ENCODE measurements at regions not wholly inside any gene's neighbourhood (a gene's known extent, or its start where the extent isn't known, plus 50 kb on each side); places are given as distances from the start of the nearest gene placed in this dataset.
A peak's percentile ranks its signal among the peaks of the same experiment; 100 is the strongest.

- H3K27me3 ChIP-seq (ENCODE audit: control insufficient read depth, insufficient read depth, low read length): no peaks in the 10 kb centered on the region
- H3K9me3 ChIP-seq (ENCODE audit: control insufficient read depth in 2 of 3, insufficient read depth in 1 of 3, low read length in 3 of 3): no peaks in the 10 kb centered on the region
- no peak overlapping the region for H3K9ac ChIP-seq (ENCODE audit: low read length in 3 of 3)
- no peak overlapping the region for H3K4me3 ChIP-seq (ENCODE audit: low read length in 3 of 3)
- no peak overlapping the region for H3K27ac ChIP-seq (ENCODE audit: low read depth in 2 of 2, low read length in 2 of 2)
- TF ChIP-seq CTCF (IDR thresholded peaks at IDR 0.05; ENCODE audit: borderline replicate concordance, extremely low read depth, insufficient read depth): no peak
- H3K4me1 ChIP-seq (ENCODE audit: control insufficient read depth in 2 of 3, insufficient read depth in 2 of 3, low read depth in 1 of 3, low read length in 3 of 3): no peaks in the 10 kb centered on the region
- intact Hi-C loops (cut with DNase I): no loop called here
- FAIRE-seq: no peak
- no peaks in the 10 kb centered on the region for H3K36me3 ChIP-seq (ENCODE audit: control insufficient read depth in 2 of 3, insufficient read depth in 3 of 3, low read length in 3 of 3)
- DNase-seq: no peak
Measured at GRCh38 chr2:192876698-192877097, 682.0 kb upstream of the TMEFF2 start.

- Histone ChIP-seq H3K27ac (ENCODE audit: low read depth in 2 of 2, low read length in 2 of 2) (no peak overlapping the region), H3K36me3 (ENCODE audit: control insufficient read depth in 2 of 3, insufficient read depth in 3 of 3, low read length in 3 of 3) (no peaks in the 10 kb centered on the region), H3K4me3 (ENCODE audit: low read length in 3 of 3) (no peak overlapping the region), H3K9ac (ENCODE audit: low read length in 3 of 3) (no peak overlapping the region), H3K27me3 (ENCODE audit: control insufficient read depth, insufficient read depth, low read length) (no peaks in the 10 kb centered on the region), H3K9me3 (ENCODE audit: control insufficient read depth in 2 of 3, insufficient read depth in 1 of 3, low read length in 3 of 3) (no peaks in the 10 kb centered on the region), H3K4me1 (ENCODE audit: control insufficient read depth in 2 of 3, insufficient read depth in 2 of 3, low read depth in 1 of 3, low read length in 3 of 3) (no peaks in the 10 kb centered on the region)
- intact Hi-C loops (cut with DNase I): no loop called here
- TF ChIP-seq CTCF (IDR thresholded peaks at IDR 0.05; ENCODE audit: borderline replicate concordance, extremely low read depth, insufficient read depth): no peak
- FAIRE-seq (no peak), DNase-seq (no peak)
Measured at GRCh38 chr2:192854706-192855105, 660.0 kb upstream of the TMEFF2 start.

- Histone ChIP-seq H3K4me3 (ENCODE audit: low read length in 3 of 3) (no peak overlapping the region), H3K9me3 (ENCODE audit: control insufficient read depth in 2 of 3, insufficient read depth in 1 of 3, low read length in 3 of 3) (no peaks in the 10 kb centered on the region), H3K9ac (ENCODE audit: low read length in 3 of 3) (no peak overlapping the region), H3K27me3 (ENCODE audit: control insufficient read depth, insufficient read depth, low read length) (no peaks in the 10 kb centered on the region), H3K4me1 (ENCODE audit: control insufficient read depth in 2 of 3, insufficient read depth in 2 of 3, low read depth in 1 of 3, low read length in 3 of 3) (no peaks in the 10 kb centered on the region), H3K27ac (ENCODE audit: low read depth in 2 of 2, low read length in 2 of 2) (no peak overlapping the region), H3K36me3 (ENCODE audit: control insufficient read depth in 2 of 3, insufficient read depth in 3 of 3, low read length in 3 of 3) (no peaks in the 10 kb centered on the region)
- FAIRE-seq (no peak), DNase-seq (no peak)
- intact Hi-C loops (cut with DNase I): no loop called here
- TF ChIP-seq CTCF (IDR thresholded peaks at IDR 0.05; ENCODE audit: borderline replicate concordance, extremely low read depth, insufficient read depth): no peak
Measured at GRCh38 chr2:192854031-192854430, 659.3 kb upstream of the TMEFF2 start.

GRCh38 chr2:192828947-192829346 is 634.2 kb upstream of the TMEFF2 start:
- Histone ChIP-seq H3K4me3 (ENCODE audit: low read length in 3 of 3) (no peak overlapping the region), H3K4me1 (ENCODE audit: control insufficient read depth in 2 of 3, insufficient read depth in 2 of 3, low read depth in 1 of 3, low read length in 3 of 3) (no peaks in the 10 kb centered on the region), H3K9me3 (ENCODE audit: control insufficient read depth in 2 of 3, insufficient read depth in 1 of 3, low read length in 3 of 3) (no peaks in the 10 kb centered on the region), H3K27ac (ENCODE audit: low read depth in 2 of 2, low read length in 2 of 2) (no peak overlapping the region), H3K9ac (ENCODE audit: low read length in 3 of 3) (no peak overlapping the region), H3K36me3 (ENCODE audit: control insufficient read depth in 2 of 3, insufficient read depth in 3 of 3, low read length in 3 of 3) (no peaks in the 10 kb centered on the region), H3K27me3 (ENCODE audit: control insufficient read depth, insufficient read depth, low read length) (no peaks in the 10 kb centered on the region)
- DNase-seq (peak in 1 of 5 donors; percentile 59), FAIRE-seq (no peak)
- TF ChIP-seq CTCF (IDR thresholded peaks at IDR 0.05; ENCODE audit: borderline replicate concordance, extremely low read depth, insufficient read depth): no peak
- intact Hi-C loops (cut with DNase I): no loop called here
